ENCODE measurements at regions not wholly inside any gene's neighbourhood (a gene's known extent, or its start where the extent isn't known, plus 50 kb on each side); places are given as distances from the start of the nearest gene placed in this dataset.

- H3K4me1 Mint-ChIP-seq (ENCODE audit: unreplicated experiment) = peaks cover 18% of the 10 kb centered on the region
- H3K27me3 Mint-ChIP-seq (ENCODE audit: unreplicated experiment) = peaks cover 1% of the 10 kb centered on the region
- H3K27ac Mint-ChIP-seq (ENCODE audit: unreplicated experiment) = no peak overlapping the region
- no peaks in the 10 kb centered on the region for H3K9me3 Mint-ChIP-seq (ENCODE audit: unreplicated experiment)
- H3K4me3 Mint-ChIP-seq (ENCODE audit: unreplicated experiment) = no peak overlapping the region
- no peak for TF ChIP-seq CTCF (IDR thresholded peaks at IDR 0.05; ENCODE audit: unreplicated experiment)
- no peak for DNase-seq (ENCODE audit: low spot score)
- peaks cover 3% of the 10 kb centered on the region for H3K36me3 Mint-ChIP-seq (ENCODE audit: low read depth, unreplicated experiment)
These were observed 820.3 kb downstream of the USP25 start for GRCh38 chr21:16550118-16550517.

GRCh38 chr21:16550917-16551741 lies 821.3 kb downstream of the USP25 start:
- Mint-ChIP-seq H3K27me3 (ENCODE audit: unreplicated experiment) (peaks cover 1% of the 10 kb centered on the region), H3K36me3 (ENCODE audit: low read depth, unreplicated experiment) (peaks cover 7% of the 10 kb centered on the region), H3K4me1 (ENCODE audit: unreplicated experiment) (peaks cover 18% of the 10 kb centered on the region), H3K27ac (ENCODE audit: unreplicated experiment) (no peak overlapping the region), H3K9me3 (ENCODE audit: unreplicated experiment) (no peaks in the 10 kb centered on the region), H3K4me3 (ENCODE audit: unreplicated experiment) (no peak overlapping the region)
- no peak for TF ChIP-seq CTCF (IDR thresholded peaks at IDR 0.05; ENCODE audit: unreplicated experiment)
- DNase-seq (ENCODE audit: low spot score) = no peak

GRCh38 chr21:16552880-16553279 lies 823.1 kb downstream of the USP25 start:
- H3K4me3 Mint-ChIP-seq (ENCODE audit: unreplicated experiment) = no peak overlapping the region
- H3K27me3 Mint-ChIP-seq (ENCODE audit: unreplicated experiment) = peaks cover 1% of the 10 kb centered on the region
- peaks cover 18% of the 10 kb centered on the region for H3K4me1 Mint-ChIP-seq (ENCODE audit: unreplicated experiment)
- no peak for DNase-seq (ENCODE audit: low spot score)
- TF ChIP-seq CTCF (IDR thresholded peaks at IDR 0.05; ENCODE audit: unreplicated experiment) = no peak
- no peak overlapping the region for H3K27ac Mint-ChIP-seq (ENCODE audit: unreplicated experiment)
- no peaks in the 10 kb centered on the region for H3K9me3 Mint-ChIP-seq (ENCODE audit: unreplicated experiment)
- peaks cover 11% of the 10 kb centered on the region for H3K36me3 Mint-ChIP-seq (ENCODE audit: low read depth, unreplicated experiment)

- Mint-ChIP-seq H3K9me3 (ENCODE audit: unreplicated experiment) (no peaks in the 10 kb centered on the region), H3K27ac (ENCODE audit: unreplicated experiment) (peak overlapping the region; percentile 65), H3K36me3 (ENCODE audit: low read depth, unreplicated experiment) (peaks cover 11% of the 10 kb centered on the region), H3K4me3 (ENCODE audit: unreplicated experiment) (no peak overlapping the region), H3K4me1 (ENCODE audit: unreplicated experiment) (peaks cover 18% of the 10 kb centered on the region), H3K27me3 (ENCODE audit: unreplicated experiment) (peaks cover 3% of the 10 kb centered on the region)
- no peak for TF ChIP-seq CTCF (IDR thresholded peaks at IDR 0.05; ENCODE audit: unreplicated experiment)
- no peak for DNase-seq (ENCODE audit: low spot score)
These were observed 824.7 kb downstream of the USP25 start for GRCh38 chr21:16554503-16554902.

GRCh38 chr21:16563116-16563515 lies 833.3 kb downstream of the USP25 start:
- Mint-ChIP-seq H3K27ac (ENCODE audit: unreplicated experiment) (no peak overlapping the region), H3K9me3 (ENCODE audit: unreplicated experiment) (no peaks in the 10 kb centered on the region), H3K4me1 (ENCODE audit: unreplicated experiment) (no peaks in the 10 kb centered on the region), H3K4me3 (ENCODE audit: unreplicated experiment) (no peak overlapping the region), H3K27me3 (ENCODE audit: unreplicated experiment) (peaks cover under 1% of the 10 kb centered on the region), H3K36me3 (ENCODE audit: low read depth, unreplicated experiment) (no peaks in the 10 kb centered on the region)
- DNase-seq (ENCODE audit: low spot score) = no peak
- no peak for TF ChIP-seq CTCF (IDR thresholded peaks at IDR 0.05; ENCODE audit: unreplicated experiment)
